AG09309 (cell line): ENCODE measurements at regions not wholly inside any gene's neighbourhood (a gene's known extent, or its start where the extent isn't known, plus 50 kb on each side); places are given as distances from the start of the nearest gene placed in this dataset.
"Not testable (repeated sequence)": the region's sequence is repeated elsewhere in the genome, so short reads cannot be mapped to it uniquely, and the experiment has no call there.

Experiments used
- DNase-seq: peaks from one replicate; pipeline ENCODE4 v3.0.0-alpha.2; 2010; ENCODE audit warnings: low read depth
- H3K4me3 ChIP-seq: 2 replicates; pipeline ENCODE4 v1.5.1; 2011; ENCODE audit warnings: mild to moderate bottlenecking, low read depth, low read length, moderate library complexity; ENCODE audit not compliant: control insufficient read depth
- CTCF ChIP-seq: IDR thresholded peaks from 2 replicates; pipeline ENCODE4 v1.5.1; 2011; ENCODE audit warnings: mild to moderate bottlenecking, low read depth, low read length, inconsistent platforms; ENCODE audit not compliant: insufficient read depth, control insufficient read depth; ENCODE audit errors: missing control alignments

GRCh38 chr12:70008944-70009343, 183.9 kb downstream of the MYRFL start:
- TF ChIP-seq CTCF: no peak
- no peak overlapping the region for H3K4me3 ChIP-seq
- no peak for DNase-seq

- no peak for TF ChIP-seq CTCF
- no peak overlapping the region for H3K4me3 ChIP-seq
- no peak for DNase-seq
These were observed 186.3 kb downstream of the MYRFL start for GRCh38 chr12:70011353-70011752.

GRCh38 chr12:70013016-70013415, 188.0 kb downstream of the MYRFL start:
- not testable (repeated sequence) for H3K4me3 ChIP-seq, DNase-seq

GRCh38 chr12:70028515-70028914, 203.5 kb downstream of the MYRFL start:
- H3K4me3 ChIP-seq: no peak overlapping the region
- no peak for DNase-seq
- TF ChIP-seq CTCF: no peak

- H3K4me3 ChIP-seq: no peak overlapping the region
- TF ChIP-seq CTCF: no peak
- DNase-seq: no peak
These were observed 203.9 kb downstream of the MYRFL start for GRCh38 chr12:70028918-70029317.

GRCh38 chr12:70031046-70031445, 206.0 kb downstream of the MYRFL start:
- H3K4me3 ChIP-seq: no peak overlapping the region
- TF ChIP-seq CTCF: no peak
- DNase-seq: no peak

GRCh38 chr12:70032076-70032475, 207.0 kb downstream of the MYRFL start:
- DNase-seq: no peak
- no peak overlapping the region for H3K4me3 ChIP-seq
- no peak for TF ChIP-seq CTCF
